ENCODE measurements at regions not wholly inside any gene's neighbourhood (a gene's known extent, or its start where the extent isn't known, plus 50 kb on each side); places are given as distances from the start of the nearest gene placed in this dataset.
A peak's percentile ranks its signal among the peaks of the same experiment; 100 is the strongest.

DNA sequence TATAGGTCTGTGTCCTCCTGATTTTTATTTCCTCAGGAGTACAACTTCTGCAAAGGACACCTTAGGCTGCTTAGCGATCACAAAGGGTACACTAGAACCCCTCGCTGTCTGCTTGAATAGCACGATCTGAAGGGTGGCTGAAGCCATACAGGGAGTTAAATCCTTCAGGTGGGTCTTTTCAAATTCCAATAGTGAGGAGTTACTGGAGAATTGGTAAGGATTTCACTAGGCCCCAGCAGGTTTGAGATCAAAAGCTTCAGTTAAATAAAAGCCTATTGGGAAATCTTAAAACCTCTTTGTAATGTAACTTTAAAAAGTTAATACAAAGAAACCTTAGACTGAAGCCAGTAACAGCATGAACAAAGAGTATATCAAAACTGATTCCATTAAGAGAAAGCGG is 613.1 kb downstream of the ZEB2 start:
- no peak for DNase-seq

DNA sequence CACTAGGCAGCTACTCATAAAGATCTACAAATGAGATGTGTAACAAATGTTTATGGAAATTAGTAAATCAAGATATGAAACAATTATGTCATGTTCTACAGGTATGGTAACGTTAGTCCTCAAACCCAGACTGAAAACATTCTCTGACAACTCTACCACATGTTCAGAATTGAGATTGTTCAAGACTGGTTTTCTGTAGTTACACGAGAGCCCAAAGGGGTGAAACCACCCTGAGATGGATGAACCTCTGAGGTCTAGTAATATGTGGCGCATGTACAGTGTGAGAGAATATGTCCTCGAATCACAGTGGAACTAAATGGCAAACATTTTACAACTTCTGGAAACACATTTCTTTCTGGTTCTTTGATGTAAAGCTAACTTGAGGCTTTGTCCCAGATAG is 614.3 kb downstream of the ZEB2 start:
- no peak for DNase-seq

DNA sequence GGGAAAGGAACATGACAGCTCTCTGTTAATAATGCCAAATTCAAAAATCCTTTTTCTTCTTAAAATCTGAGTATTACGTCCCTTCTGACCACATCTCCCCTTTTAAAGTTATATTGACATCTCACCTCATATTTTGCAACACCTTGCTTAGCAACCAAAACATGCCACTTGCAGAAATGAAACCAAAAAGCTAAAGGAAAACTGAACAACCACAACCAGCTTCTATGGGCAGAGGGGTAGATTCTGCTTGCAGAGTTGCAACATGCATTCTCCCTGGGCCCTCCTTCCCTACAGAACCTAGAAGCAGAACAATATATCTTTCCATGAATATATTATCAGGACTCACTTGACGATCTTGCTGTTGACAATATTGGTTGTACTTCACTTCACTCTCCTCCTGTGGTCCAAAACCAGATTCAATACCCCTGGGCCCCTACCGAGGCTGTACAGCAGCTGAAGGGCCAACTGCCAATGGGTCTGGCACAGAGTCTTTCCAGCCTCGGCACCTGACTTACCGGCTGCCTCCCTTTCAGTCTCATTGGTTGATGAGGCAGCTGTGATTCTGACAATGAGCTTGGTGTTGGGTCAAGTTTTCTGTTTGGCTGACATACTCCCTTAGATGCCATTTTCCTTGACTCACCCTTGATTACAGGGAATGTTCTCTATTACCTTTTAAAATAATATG is 616.6 kb downstream of the ZEB2 start:
- peak; percentile 8 to 47 (median 14) for DNase-seq

DNA sequence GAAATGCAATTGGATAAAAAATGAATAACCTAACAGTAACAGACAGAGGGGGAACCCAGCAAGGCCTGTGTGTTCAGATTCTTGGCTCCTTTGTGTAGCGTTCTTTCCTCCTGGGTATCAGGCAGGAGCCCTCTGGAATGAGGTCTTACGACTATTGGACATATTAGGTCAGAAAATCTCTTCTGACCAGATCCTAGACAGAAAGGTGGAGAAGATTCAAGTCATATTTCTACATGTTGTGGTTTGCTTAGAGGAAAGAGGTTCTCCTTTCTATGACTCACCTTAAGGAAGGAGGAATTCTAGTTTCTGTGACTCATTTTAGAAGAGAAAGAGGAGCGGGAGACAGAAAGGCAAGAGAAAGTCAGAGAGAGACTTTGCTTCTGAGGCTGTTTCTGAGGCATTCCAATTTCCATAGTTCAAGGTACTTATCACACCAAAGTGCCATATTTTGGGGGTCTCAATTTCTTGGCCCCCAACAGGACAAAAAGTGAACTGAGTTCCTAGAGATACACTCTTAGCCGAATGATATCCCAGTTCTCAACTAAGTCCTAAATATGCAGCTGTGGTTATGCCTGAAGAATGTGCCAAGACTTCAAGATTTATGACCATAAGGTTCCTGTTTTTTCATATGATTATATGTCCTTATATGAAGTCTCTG is 618.6 kb downstream of the ZEB2 start:
- DNase-seq = peak; percentile 16 to 70 (median 62)

DNA sequence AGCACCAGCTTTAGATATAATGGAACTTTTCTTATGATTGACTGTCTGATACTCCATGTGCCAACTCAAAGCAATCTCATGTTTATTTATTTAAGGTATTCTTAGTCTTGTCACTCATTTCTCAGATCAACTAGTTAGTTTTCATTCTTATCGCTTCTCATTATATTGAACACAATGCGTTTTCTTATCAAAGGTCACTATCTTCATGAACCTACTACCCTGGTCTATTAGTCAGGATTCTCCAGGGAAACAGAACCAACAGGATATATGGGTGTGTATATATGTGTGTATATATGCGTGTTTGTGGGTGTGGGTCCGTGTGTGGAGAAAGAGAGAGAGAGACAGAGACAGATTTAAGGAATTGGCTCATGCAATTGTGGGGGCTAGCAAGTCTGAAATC is 619.9 kb downstream of the ZEB2 start:
- no peak for DNase-seq

DNA sequence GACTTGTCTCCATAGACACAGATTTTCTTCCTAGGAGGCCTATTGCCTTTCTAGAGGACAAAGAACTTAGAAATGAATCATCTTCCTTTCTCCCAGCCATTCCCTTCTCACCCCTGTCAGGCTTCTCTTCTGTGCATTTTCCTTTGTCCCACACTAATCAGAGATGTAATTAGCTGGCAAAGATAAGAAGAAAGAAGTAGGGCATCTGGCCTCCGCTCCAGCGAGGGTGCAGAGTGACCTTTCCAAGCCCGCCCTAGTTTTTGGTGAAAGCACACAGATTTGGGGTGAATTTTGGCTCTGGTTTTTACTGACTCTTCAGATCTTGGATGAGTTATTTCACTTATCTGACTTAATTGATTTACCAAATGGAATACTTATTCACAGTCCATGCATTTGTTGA is 626.5 kb downstream of the ZEB2 start:
- DNase-seq = no peak

DNA sequence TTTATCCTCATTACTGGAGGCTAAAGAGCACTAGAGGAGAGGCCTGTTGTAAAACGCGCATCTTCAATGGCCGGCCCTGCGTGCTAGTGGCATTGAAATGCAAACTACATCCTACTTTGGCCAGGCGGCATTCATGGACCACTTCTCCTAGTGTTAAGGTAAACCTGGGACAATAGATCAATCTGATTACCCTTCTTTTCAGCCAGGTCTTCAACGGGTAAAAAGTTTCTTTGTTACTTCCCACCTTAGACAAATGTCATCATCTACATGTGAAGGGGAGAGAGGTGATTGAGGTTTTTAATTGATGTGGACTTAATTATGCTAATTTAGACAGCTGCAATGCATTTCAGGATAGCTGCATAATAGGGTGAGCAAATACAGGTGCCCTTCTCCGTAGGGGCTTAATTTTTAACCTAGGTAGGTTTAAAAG is 628.0 kb downstream of the ZEB2 start:
- DNase-seq = no peak

DNA sequence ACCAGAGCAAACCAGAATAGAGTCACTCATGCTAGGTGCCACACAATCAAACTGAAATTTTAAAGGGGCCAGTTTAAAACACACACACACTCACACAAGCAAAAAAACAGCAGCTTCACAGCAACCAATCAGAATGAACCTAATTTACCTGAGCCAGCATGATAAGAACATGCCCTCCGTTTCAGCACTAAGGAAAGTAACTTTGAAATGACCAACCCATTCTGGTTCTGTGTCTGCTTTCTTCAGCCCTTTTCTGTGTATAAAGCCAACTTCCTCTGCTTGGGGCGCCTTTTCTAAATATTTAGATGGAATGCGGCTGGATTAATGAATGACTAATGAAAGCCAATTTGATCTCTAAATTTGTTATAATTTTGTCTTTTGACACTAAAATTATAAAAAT is 629.1 kb downstream of the ZEB2 start:
- DNase-seq = no peak

DNA sequence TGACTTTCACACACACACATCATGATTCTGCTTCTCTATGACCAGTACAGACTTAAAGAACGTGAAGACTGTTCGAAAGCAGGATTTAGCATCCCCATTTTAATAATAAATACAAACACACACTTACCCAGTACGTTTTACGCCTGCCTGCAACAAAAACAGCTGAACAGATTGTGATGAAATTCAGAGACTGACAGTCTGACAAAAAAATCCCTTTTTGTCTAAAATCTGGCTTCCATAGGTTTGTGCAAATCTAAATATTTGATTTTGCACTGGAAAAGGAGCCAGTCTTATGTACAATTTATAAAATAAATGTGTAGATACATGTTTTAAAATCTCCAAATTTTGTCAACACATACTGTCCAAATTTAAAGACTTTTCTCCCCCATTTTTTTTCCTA is 630.7 kb downstream of the ZEB2 start:
- no peak for DNase-seq

DNA sequence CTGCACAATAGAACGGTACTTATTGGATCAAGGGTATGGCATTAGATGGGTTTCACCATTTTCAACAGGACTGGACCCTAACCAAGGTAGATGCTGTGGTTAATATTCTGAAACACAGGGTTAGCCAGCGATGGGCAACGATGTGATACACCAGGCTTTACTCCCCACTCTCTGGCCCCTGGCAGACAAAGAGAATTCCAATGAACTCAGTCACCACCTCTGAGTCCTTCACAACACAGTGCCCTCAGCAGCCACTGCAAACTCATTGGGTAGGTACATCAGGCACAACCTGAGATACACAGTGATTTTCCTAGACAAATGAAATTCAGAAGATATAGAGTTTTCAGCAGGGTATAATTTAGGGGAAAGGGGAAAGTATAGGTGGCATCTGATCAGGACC is 634.5 kb downstream of the ZEB2 start:
- DNase-seq = no peak

DNA sequence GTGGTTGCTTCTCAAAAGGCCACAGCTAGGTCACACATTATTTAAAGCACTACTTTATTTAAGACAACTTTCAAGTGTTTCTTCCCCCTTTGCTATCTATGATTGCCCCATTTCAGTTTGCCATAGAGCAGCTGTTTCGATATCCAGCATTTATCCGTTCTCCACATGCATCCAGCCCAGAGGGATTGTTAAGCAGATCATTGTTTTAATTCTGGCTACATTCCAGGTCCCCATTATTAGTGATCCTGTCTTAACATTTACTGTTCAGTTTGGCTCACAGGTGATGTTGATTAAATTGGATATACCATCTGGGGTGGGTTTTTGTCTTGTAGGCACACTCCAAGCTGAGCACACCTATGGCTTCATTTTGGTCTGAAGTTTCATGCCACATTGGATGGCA is 638.7 kb downstream of the ZEB2 start:
- DNase-seq = no peak

DNA sequence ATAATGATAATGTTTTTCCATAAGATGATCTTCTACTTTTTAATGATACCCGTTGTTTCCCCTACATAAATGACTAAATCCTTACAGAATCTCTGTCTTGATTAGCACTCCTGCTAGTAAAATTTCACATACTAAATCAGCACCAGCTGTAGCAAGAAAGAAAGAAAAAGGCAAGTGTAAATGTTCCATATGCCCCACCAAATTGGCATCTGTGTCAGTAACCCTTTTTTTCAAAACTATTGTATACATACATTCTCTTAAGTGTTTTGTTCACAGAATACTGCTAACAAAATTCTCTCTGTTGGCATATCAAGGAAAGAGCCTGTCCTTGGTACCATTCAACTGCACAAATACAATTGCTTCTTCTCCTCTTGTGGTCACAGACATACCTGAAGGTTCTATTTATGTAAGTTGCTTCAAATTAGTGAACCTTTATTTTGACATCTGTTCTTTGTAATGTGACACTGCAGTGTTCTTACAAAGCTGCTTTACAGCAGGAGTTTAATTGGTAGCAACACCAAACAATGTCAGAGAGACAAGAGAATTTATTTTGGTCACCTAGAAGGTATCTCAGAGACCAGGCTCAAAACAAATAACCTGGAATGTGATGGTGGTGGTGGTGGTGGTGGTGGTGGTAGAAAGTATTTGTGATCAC is 641.9 kb downstream of the ZEB2 start:
- DNase-seq = no peak

DNA sequence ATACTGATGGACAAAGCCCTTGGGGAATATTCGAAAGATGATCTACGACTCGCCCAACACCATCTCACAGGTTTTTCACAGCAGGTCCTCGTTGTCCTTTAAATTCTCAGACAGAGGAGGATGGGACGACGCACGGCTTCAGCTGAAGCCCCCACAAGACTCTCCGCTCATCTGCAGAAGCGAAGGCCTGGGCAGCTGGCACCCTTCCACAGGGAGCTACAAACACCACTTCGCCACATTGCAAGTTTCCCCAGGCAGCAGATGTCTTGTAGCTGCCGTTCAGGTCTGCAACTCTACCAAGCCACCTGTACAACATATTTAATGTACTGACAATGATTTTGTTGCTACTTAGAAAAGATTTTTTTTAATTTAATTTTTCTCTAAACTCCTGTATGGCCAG is 642.9 kb downstream of the ZEB2 start:
- no peak for DNase-seq

DNA sequence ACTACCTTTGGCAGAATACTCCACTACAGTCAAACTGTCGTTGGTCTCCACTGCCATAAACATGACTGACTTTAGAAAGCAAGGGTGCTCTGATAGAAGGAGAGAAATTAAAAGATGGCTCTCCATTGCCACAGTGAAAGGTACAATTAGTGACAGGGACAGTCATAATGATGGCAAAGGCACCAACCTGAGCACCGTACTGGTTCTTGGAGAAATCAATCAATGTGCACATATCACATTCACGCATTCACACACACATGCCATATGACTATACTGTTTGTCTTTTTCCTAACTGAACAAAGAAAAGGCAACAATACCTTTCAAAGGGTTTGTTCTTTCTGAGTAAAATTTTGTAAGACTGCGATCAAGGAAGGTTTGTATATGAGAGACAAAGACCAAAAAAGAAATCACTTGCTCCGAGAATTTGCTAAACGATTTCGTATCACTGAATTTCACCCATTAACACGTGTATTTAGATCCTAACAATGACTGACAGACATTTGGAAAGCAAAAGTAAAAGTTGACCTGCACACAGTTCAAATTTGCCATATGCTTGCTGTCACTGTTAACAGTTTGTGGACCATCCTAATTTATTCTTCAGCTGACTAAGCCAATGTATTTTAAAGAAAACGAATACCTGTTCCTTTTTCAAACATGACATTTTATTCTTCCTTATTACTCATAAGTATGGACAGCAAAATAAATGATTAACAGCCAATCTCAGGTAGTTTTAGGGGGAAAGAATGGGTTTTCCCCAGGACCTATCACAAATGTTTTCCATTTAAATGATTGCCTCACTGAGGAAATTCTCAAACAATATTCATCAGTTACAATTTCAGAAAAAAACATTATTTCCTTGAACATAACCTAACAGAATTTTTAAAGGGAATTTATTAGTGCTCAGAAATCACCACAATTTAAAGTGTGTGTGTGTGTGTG is 644.4 kb downstream of the ZEB2 start:
- DNase-seq = peak; percentile 8 to 69 (median 44)

DNA sequence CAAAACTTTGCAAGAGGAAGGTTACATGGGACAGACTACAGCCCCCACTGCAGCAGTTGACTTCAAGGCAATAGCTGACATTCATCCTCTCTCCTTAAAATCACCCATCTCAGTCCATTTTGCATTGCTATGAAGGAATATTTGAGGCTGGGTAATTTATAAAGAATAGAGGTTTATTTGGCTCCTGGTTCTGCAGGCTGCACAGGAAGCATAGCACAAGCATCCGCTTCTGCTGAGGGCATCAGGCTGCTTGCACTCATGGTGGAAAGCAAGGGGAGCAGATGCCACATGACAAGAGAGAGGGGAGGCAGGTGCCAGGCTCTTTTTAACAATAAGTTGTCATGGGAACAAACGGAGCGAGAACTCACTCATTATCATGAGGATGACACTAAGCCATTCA is 646.0 kb downstream of the ZEB2 start:
- DNase-seq = no peak

DNA sequence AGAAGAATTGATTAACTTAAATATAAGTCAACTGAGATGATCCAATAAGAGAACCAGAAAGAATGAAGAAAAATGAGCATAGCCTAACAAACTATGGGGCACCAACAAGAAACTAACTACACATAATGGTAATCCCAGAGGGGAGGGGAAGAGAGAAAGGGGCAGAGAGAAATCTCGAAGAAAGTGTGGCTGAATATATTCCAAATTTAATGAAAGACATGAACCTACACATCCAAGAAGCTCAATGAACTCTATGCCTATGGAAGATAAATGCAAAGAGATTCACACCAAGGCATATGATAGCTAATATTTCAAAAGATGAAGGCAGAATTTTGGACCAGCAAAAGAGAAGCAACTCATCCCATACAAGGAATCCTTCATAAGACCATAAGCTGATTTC is 649.2 kb downstream of the ZEB2 start:
- DNase-seq = no peak

DNA sequence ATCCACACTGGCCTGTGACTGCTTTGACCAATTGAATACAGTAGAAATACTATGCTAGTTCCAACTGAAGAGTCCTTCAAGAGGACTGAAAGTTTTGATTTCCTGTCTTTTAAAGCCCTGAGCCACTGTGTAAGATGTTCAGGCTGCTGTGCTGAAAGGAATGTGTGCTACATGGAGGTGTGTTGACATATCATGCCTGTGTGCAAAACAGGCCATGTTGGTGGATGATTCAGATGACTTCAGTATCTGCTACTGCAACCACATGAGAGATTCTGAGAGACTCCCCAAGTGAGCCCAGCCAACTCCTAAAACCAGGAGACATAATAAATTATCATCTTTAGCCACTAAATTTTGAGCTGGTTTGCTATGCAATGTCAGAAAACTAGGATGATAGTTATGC is 662.9 kb downstream of the ZEB2 start:
- DNase-seq = no peak

DNA sequence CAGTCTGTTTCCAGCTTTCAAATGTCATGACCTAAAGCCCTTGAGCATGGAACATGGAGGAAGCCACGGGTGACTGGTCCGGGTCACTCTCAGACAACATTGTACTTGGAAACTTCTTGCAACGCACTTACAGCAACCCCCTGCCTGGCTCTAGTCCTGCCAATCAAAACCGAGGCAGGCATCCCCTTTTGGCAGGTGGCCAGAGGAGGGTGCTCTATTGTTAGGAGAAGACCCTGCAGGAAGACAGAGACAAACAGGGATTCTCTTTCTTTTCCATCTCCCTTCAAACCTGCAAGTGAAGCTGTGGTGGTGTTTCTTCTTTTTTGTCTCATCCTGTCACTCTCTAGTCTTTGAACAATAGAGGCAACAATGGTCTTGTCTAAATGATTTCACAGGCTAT is 667.2 kb downstream of the ZEB2 start:
- no peak for DNase-seq

DNA sequence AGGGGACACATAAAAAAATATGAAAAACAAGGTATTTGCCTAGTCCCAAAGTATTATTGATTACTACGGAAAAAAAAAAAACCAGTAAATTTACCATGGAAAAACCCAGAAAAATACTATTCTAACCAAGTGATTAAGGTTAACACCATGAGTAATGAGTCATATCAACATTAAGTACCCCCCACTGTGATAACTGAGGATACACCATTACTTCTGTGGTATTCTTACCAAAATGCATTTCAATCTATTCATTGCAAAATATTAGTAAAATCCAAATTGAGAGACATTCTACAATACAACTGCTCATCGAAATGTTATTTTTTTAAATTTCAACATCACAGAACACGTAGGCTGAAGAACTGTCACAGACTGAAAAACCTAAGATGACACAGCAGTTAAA is 669.8 kb downstream of the ZEB2 start:
- DNase-seq = peak in 1 of 3 donors; percentile 9

DNA sequence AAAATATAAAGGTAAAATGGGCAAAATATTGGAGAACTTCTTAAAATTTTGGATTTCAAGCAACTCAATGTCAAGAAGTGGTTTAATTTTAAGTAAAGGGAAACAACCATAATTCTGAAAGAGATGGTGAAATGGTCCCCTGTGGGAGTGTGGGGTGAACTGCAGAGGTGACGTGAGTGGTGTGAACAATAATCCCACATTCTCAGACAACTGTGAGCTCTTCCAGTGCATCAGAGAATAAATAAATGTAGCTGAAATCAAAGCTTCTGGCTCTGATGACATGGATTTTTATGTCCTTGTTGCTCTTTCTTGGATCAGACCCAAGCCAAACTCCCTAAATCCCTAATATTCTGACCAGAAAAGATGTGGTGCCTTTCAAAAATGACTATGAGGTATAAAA is 672.7 kb downstream of the ZEB2 start:
- DNase-seq = no peak

DNA sequence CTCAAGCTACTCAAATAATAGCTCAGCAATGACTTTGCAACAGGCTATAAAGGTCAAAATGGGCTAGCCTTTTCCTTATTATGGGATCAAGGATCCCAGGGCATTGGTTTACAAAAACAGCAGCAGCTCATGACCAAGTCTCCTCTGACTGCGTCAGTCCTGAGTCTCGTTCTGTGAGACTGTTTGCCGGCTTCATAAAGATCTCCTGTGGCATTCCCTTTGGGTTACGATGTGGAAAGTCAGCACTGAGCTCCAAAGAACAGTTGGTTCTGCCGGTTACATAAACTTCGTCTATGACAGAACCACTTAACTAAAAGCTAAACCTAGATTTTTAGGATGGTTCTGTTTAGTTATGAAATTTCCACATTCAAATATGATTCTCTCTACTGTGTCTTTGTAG is 674.9 kb downstream of the ZEB2 start:
- DNase-seq = no peak

DNA sequence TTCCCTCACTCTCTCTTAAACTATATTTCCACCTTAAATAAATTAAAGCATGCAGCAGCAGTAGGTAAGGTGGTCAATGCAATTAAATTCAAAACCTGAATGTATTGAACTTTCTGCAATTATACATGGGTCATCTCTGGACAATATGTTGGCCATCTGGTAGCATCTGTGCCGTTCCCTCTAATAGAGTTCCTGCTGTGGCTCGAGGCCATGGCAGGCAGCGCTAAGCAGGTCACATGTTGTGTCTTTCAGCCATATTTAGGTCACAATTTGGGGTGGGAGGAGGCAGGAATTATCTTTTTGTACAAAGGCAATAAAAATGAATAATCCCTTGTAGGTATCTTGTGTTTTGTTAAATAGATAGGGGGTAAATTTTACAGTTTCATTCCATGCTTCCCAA is 676.2 kb downstream of the ZEB2 start:
- no peak for DNase-seq

DNA sequence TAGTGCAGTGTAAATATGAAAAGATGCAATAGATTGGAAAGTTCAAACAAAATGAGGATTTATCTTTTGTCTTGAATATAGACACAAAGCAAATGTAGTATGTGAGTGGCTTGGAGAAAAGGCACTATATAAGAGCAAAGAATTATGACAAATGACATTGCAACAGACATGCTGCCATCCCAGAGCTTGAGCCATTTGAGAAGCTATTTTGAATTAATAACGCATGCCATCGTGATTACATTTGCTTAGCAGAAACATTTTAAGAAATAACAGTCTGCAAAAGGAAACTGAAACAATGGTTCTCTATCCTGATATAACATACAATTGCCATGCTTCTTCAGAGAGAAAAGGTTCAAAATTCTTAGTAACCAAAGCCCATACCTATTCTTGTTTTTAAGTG is 677.1 kb downstream of the ZEB2 start:
- DNase-seq = no peak
